Spleen (tissue), 11 donors: ENCODE measurements at regions not wholly inside any gene's neighbourhood (a gene's known extent, or its start where the extent isn't known, plus 50 kb on each side); places are given as distances from the start of the nearest gene placed in this dataset.

ENCODE experiments used
- DNase-seq: peaks from one replicate; pipeline ENCODE4 v3.0.0-alpha.2; 2020
- H3K27ac ChIP-seq, 8 donors: fragments of 200-600 bp; sonication (generic) in 7 of 8; 1 replicate in 4 of 8; 2 replicates in 4 of 8; pipeline versions ENCODE4 v1.5.0 to v1.8.0; 2016 to 2021; ENCODE audit warnings: inconsistent platforms in 4 of 8, mild to moderate bottlenecking in 4 of 8, moderate library complexity in 1 of 8
- H3K27me3 ChIP-seq, 7 donors: fragments of 200-600 bp; sonication (generic) in 6 of 7; replicated peaks in 1 of 7; 1 replicate in 4 of 7; 2 replicates in 3 of 7; pipeline versions ENCODE4 v1.5.0 to v1.8.0; 2016 to 2021; ENCODE audit warnings: inconsistent platforms in 3 of 7, mild to moderate bottlenecking in 1 of 7
- H3K36me3 ChIP-seq, 6 donors: fragments of 200-600 bp; sonication (generic) in 5 of 6; 1 replicate in 4 of 6; 2 replicates in 2 of 6; pipeline versions ENCODE4 v1.5.0 to v1.8.0; 2016 to 2021; ENCODE audit warnings: inconsistent platforms in 2 of 6
- H3K4me1 ChIP-seq, 6 donors: fragments of 200-600 bp; sonication (generic) in 5 of 6; 1 replicate in 3 of 6; 2 replicates in 3 of 6; pipeline versions ENCODE4 v1.5.0 to v1.8.0; 2016 to 2021; ENCODE audit warnings: inconsistent platforms in 3 of 6
- H3K4me3 ChIP-seq, 8 donors: fragments of 200-600 bp; sonication (generic) in 7 of 8; 1 replicate in 4 of 8; 2 replicates in 4 of 8; pipeline versions ENCODE4 v1.5.0 to v1.8.0; 2016 to 2021; ENCODE audit warnings: inconsistent platforms in 4 of 8, mild to moderate bottlenecking in 4 of 8, moderate library complexity in 2 of 8
- H3K9me3 ChIP-seq, 8 donors: fragments of 200-600 bp; sonication (generic) in 7 of 8; 1 replicate in 4 of 8; 2 replicates in 4 of 8; pipeline versions ENCODE4 v1.5.0 to v1.8.0; 2016 to 2021; ENCODE audit warnings: inconsistent platforms in 4 of 8
- CTCF ChIP-seq, 11 experiments: fragments of 200-600 bp in 7 of 11; fragments of 450-650 bp in 4 of 11; sonication (generic) in 4 of 11; IDR thresholded peaks in 8 of 11; conservative IDR thresholded peaks in 3 of 11; 1 replicate in 7 of 11; 2 replicates in 4 of 11; pipeline versions ENCODE4 v1.4.0 to v1.8.0; 2016 to 2021; ENCODE audit warnings: antibody characterized with exemption in 11 of 11, inconsistent platforms in 4 of 11, mild to moderate bottlenecking in 1 of 11
- POLR2A ChIP-seq, 3 donors: fragments of 450-650 bp; IDR thresholded peaks; one replicate each; pipeline ENCODE4 v1.5.1; 2017; ENCODE audit warnings: antibody characterized with exemption in 3 of 3, mild to moderate bottlenecking in 1 of 3
- POLR2AphosphoS5 ChIP-seq, 3 donors: sonication (generic); formaldehyde crosslinking; IDR thresholded peaks; one replicate each; pipeline ENCODE4 v1.5.1; 2017; ENCODE audit warnings: antibody characterized with exemption in 3 of 3
- WGBS, 5 donors: extraction: QIAGEN DNeasy Blood & Tissue Kit in 3 of 5; methylation state at CpG; one replicate each; pipeline versions ENCODE4 v1.1.5 to v1.1.7; 2013 to 2018; 5-methylcytosine and 5-hydroxymethylcytosine counted together
- intact Hi-C: fragments of 100-400 bp; cut with DNase I; formaldehyde crosslinking; loops from one replicate; pipeline ENCODE4 v1.15.0; 2023; ENCODE audit warnings: low total_unique reads
- donor health status: healthy with polysubstance abuse.
- donor health status: DM: no; HTN: no; CAD: no; lungs with moderate emphysema.
- donor health status: DM: no; HTN: no; CAD: no.
- donor health status: Bipolar disorder and iron deficiency.
- donor health status: healthy.
- donor health status: DM: no; HTN: no; CAD: no.
- donor health status: DM: yes; HTN: yes; CAD: no.

GRCh38 chr17:34832376-34832775 lies 128.9 kb downstream of the CCT6B start:
- Histone ChIP-seq H3K27me3 (peaks cover 0 to 20% (median 0%) of the 10 kb centered on the region in 7 donors), H3K4me3 (no peak overlapping the region), H3K4me1 (no peaks in the 10 kb centered on the region), H3K9me3 (no peaks in the 10 kb centered on the region), H3K27ac (no peak overlapping the region), H3K36me3 (no peaks in the 10 kb centered on the region)
- no peak for DNase-seq
- TF ChIP-seq POLR2A (IDR thresholded peaks at IDR 0.05) (no peak), CTCF (IDR thresholded peaks at IDR 0.05 in 8 of 11, conservative IDR thresholded peaks at IDR 0.05 in 3 of 11) (no peak), POLR2AphosphoS5 (IDR thresholded peaks at IDR 0.05) (no peak)
- intact Hi-C loops, result no loop called here
- 48 to 71% (median 51%) methylated on average over 4 of the region's 4 CpGs for WGBS, 5 donors

- Histone ChIP-seq H3K36me3 (no peaks in the 10 kb centered on the region), H3K27ac (no peak overlapping the region), H3K4me1 (no peaks in the 10 kb centered on the region), H3K4me3 (no peak overlapping the region), H3K27me3 (peaks cover 0 to 39% (median 0%) of the 10 kb centered on the region in 7 donors), H3K9me3 (no peaks in the 10 kb centered on the region)
- intact Hi-C loops, result no loop called here
- DNase-seq, result no peak
- TF ChIP-seq POLR2AphosphoS5 (IDR thresholded peaks at IDR 0.05) (no peak), POLR2A (IDR thresholded peaks at IDR 0.05) (no peak), CTCF (IDR thresholded peaks at IDR 0.05 in 8 of 11, conservative IDR thresholded peaks at IDR 0.05 in 3 of 11) (no peak)
- WGBS, 5 donors, result 77 to 87% (median 84%) methylated on average over 3 of the region's 3 CpGs
Measured at GRCh38 chr17:34827008-34827407, 134.3 kb downstream of the CCT6B start.

- 32 to 57% (median 45%) methylated on average over 4 of the region's 4 CpGs for WGBS, 5 donors
- H3K4me1 ChIP-seq, result no peaks in the 10 kb centered on the region
- no peak for DNase-seq
- H3K27me3 ChIP-seq, result peaks cover 0 to 39% (median 0%) of the 10 kb centered on the region in 7 donors
- no peaks in the 10 kb centered on the region for H3K36me3 ChIP-seq
- TF ChIP-seq POLR2A (IDR thresholded peaks at IDR 0.05), result no peak
- no peak for TF ChIP-seq CTCF (IDR thresholded peaks at IDR 0.05 in 8 of 11, conservative IDR thresholded peaks at IDR 0.05 in 3 of 11)
- no peak for TF ChIP-seq POLR2AphosphoS5 (IDR thresholded peaks at IDR 0.05)
- no peak overlapping the region for H3K27ac ChIP-seq
- H3K4me3 ChIP-seq, result no peak overlapping the region
- intact Hi-C loops, result no loop called here
- H3K9me3 ChIP-seq, result no peaks in the 10 kb centered on the region
Measured at GRCh38 chr17:34826332-34826731, 134.9 kb downstream of the CCT6B start.

- H3K9me3 ChIP-seq, result no peaks in the 10 kb centered on the region
- no peak for TF ChIP-seq POLR2AphosphoS5 (IDR thresholded peaks at IDR 0.05)
- TF ChIP-seq POLR2A (IDR thresholded peaks at IDR 0.05), result no peak
- no peak for TF ChIP-seq CTCF (IDR thresholded peaks at IDR 0.05 in 8 of 11, conservative IDR thresholded peaks at IDR 0.05 in 3 of 11)
- H3K27me3 ChIP-seq, result peaks cover 0 to 39% (median 0%) of the 10 kb centered on the region in 7 donors
- no peak for DNase-seq
- intact Hi-C loops, result no loop called here
- H3K27ac ChIP-seq, result no peak overlapping the region
- H3K36me3 ChIP-seq, result no peaks in the 10 kb centered on the region
- WGBS, 5 donors, result 68 to 80% (median 73%) methylated on average over 6 of the region's 6 CpGs
- H3K4me1 ChIP-seq, result no peaks in the 10 kb centered on the region
- H3K4me3 ChIP-seq, result no peak overlapping the region
Measured at GRCh38 chr17:34825884-34826283, 135.4 kb downstream of the CCT6B start.
